Endothelial cell of umbilical vein (primary cell): ENCODE measurements at regions not wholly inside any gene's neighbourhood (a gene's known extent, or its start where the extent isn't known, plus 50 kb on each side); places are given as distances from the start of the nearest gene placed in this dataset.
"Not testable (repeated sequence)": the region's sequence is repeated elsewhere in the genome, so short reads cannot be mapped to it uniquely, and the experiment has no call there.

ENCODE experiments used
- EZH2 ChIP-seq: IDR thresholded peaks from 2 replicates; pipeline ENCODE4 v1.6.1; 2012; ENCODE audit warnings: borderline replicate concordance, low read depth, mild to moderate bottlenecking, moderate library complexity, low read length, inconsistent platforms; ENCODE audit not compliant: severe bottlenecking
- TF ChIP-seq, protein P1 (sequence below), 2 donors: IDR thresholded peaks; 1 replicate in 1 of 2; 2 replicates in 1 of 2; pipeline ENCODE4 v1.5.1; 2011; ENCODE audit warnings: low read length in 2 of 2, mild to moderate bottlenecking in 2 of 2, moderate library complexity in 2 of 2, control low read depth in 1 of 2, inconsistent platforms in 1 of 2, low read depth in 1 of 2; ENCODE audit not compliant: insufficient read depth in 1 of 2; ENCODE audit errors: extremely low read depth in 1 of 2

DNA sequence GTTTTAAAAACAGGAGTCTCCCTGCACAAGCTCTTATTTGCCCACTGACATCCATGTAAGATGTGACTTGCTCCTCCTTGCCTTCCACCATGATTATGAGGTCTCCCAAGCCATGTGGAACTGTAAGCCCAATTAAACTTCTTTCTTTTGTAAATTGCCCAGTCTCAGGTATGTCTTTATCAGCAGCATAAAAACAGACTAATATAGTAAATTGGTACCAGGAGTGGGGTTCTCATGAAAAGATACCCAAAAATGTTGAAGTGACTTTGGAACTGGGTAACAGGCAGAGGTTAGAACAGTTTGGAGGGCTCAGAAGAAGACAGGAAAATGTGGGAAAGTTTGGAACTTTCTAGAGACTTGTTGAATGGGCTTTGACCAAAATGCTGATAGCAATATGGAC lies 995.9 kb upstream of the USP15 start:
- TF ChIP-seq, protein P1, sequence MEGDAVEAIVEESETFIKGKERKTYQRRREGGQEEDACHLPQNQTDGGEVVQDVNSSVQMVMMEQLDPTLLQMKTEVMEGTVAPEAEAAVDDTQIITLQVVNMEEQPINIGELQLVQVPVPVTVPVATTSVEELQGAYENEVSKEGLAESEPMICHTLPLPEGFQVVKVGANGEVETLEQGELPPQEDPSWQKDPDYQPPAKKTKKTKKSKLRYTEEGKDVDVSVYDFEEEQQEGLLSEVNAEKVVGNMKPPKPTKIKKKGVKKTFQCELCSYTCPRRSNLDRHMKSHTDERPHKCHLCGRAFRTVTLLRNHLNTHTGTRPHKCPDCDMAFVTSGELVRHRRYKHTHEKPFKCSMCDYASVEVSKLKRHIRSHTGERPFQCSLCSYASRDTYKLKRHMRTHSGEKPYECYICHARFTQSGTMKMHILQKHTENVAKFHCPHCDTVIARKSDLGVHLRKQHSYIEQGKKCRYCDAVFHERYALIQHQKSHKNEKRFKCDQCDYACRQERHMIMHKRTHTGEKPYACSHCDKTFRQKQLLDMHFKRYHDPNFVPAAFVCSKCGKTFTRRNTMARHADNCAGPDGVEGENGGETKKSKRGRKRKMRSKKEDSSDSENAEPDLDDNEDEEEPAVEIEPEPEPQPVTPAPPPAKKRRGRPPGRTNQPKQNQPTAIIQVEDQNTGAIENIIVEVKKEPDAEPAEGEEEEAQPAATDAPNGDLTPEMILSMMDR (IDR thresholded peaks at IDR 0.05; ENCODE audit: extremely low read depth in 1 of 2, insufficient read depth in 1 of 2, low read depth in 1 of 2, low read length in 2 of 2): not testable (repeated sequence)
- not testable (repeated sequence) for TF ChIP-seq EZH2
